HepG2 (cell line): ENCODE measurements at regions not wholly inside any gene's neighbourhood (a gene's known extent, or its start where the extent isn't known, plus 50 kb on each side); places are given as distances from the start of the nearest gene placed in this dataset.

Source experiments
- CEBPZ ChIP-seq: IDR thresholded peaks from 2 replicates; pipeline ENCODE4 v1.6.1; 2012; ENCODE audit warnings: low read length, improper control_type of control experiment
- CENPT ChIP-seq: sonication (generic); formaldehyde crosslinking; IDR thresholded peaks from 2 replicates; pipeline ENCODE4 v1.8.0; 2022; ENCODE audit warnings: low read depth, mild to moderate bottlenecking, moderate library complexity, missing genetic modification reagents
- DR1 ChIP-seq: sonication (generic); formaldehyde crosslinking; IDR thresholded peaks from 2 replicates; pipeline ENCODE4 v1.8.0; 2021; ENCODE audit warnings: mild to moderate bottlenecking, missing genetic modification reagents, inconsistent platforms
- FOXK2 ChIP-seq: fragments of 450-650 bp; IDR thresholded peaks from 2 replicates; pipeline ENCODE4 v1.6.1; 2016
- HMGA1 ChIP-seq: sonication (generic); formaldehyde crosslinking; conservative IDR thresholded peaks from 2 replicates; pipeline ENCODE4 v1.4.0; 2020; ENCODE audit warnings: missing genetic modification reagents
- MATR3 ChIP-seq: sonication (generic); formaldehyde crosslinking; IDR thresholded peaks from 2 replicates; pipeline ENCODE4 v1.4.0; 2020; ENCODE audit warnings: missing genetic modification reagents
- MBD4 ChIP-seq: IDR thresholded peaks from 2 replicates; pipeline ENCODE4 v1.6.1; 2012; ENCODE audit warnings: low read length, inconsistent platforms, borderline replicate concordance
- NFKB2 ChIP-seq: sonication (generic); formaldehyde crosslinking; IDR thresholded peaks from 2 replicates; pipeline ENCODE4 v1.4.0; 2020; ENCODE audit warnings: missing genetic modification reagents, borderline replicate concordance
- NONO ChIP-seq, 2 experiments: fragments of 450-650 bp in 1 of 2; sonication (generic) in 1 of 2; formaldehyde crosslinking in 1 of 2; IDR thresholded peaks in 1 of 2; conservative IDR thresholded peaks in 1 of 2; 2 replicates each; pipeline versions ENCODE4 v1.6.1 to v1.8.0; 2017 to 2022; ENCODE audit warnings: mild to moderate bottlenecking in 1 of 2, missing genetic modification reagents in 1 of 2, moderate library complexity in 1 of 2
- PLRG1 ChIP-seq: fragments of 450-650 bp; conservative IDR thresholded peaks from 2 replicates; pipeline ENCODE4 v1.6.1; 2016
- RBAK ChIP-seq: sonication (generic); formaldehyde crosslinking; IDR thresholded peaks from 2 replicates; pipeline ENCODE4 v1.5.1; 2020; ENCODE audit warnings: mild to moderate bottlenecking, missing genetic modification reagents
- SP2 ChIP-seq: sonication (generic); formaldehyde crosslinking; IDR thresholded peaks from 2 replicates; pipeline ENCODE4 v1.5.1; 2020; ENCODE audit warnings: mild to moderate bottlenecking, missing genetic modification reagents
- TBX3 ChIP-seq: fragments of 450-650 bp; IDR thresholded peaks from 2 replicates; pipeline ENCODE4 v1.6.1; 2017; ENCODE audit warnings: antibody characterized with exemption, mild to moderate bottlenecking, inconsistent platforms, borderline replicate concordance
- XBP1 ChIP-seq: sonication (generic); formaldehyde crosslinking; IDR thresholded peaks from 2 replicates; pipeline ENCODE4 v1.5.0; 2020; ENCODE audit warnings: missing genetic modification reagents
- ZFP36 ChIP-seq: fragments of 150-350 bp; IDR thresholded peaks from 2 replicates; pipeline ENCODE4 v1.6.1; 2018; ENCODE audit warnings: borderline replicate concordance, low read length, low read depth; ENCODE audit not compliant: partially characterized antibody
- ZNF33A ChIP-seq: sonication (generic); formaldehyde crosslinking; IDR thresholded peaks from 2 replicates; pipeline ENCODE4 v1.5.1; 2020; ENCODE audit warnings: missing genetic modification reagents, mild to moderate bottlenecking, moderate library complexity, borderline replicate concordance
- ZNF343 ChIP-seq: sonication (generic); formaldehyde crosslinking; IDR thresholded peaks from 2 replicates; pipeline ENCODE4 v1.4.0; 2020; ENCODE audit warnings: mild to moderate bottlenecking, missing genetic modification reagents
- ZNF44 ChIP-seq: sonication (generic); formaldehyde crosslinking; IDR thresholded peaks from 2 replicates; pipeline ENCODE4 v1.5.1; 2020; ENCODE audit warnings: mild to moderate bottlenecking, missing genetic modification reagents
- ZNF549 ChIP-seq: sonication (generic); formaldehyde crosslinking; IDR thresholded peaks from 2 replicates; pipeline ENCODE4 v1.5.0; 2020; ENCODE audit warnings: missing genetic modification reagents
- ZNF562 ChIP-seq: sonication (generic); formaldehyde crosslinking; IDR thresholded peaks from 2 replicates; pipeline ENCODE4 v1.8.0; 2022; ENCODE audit warnings: missing genetic modification reagents, borderline replicate concordance
- ZNF563 ChIP-seq: sonication (generic); formaldehyde crosslinking; IDR thresholded peaks from 2 replicates; pipeline ENCODE4 v1.8.0; 2022; ENCODE audit warnings: mild to moderate bottlenecking, moderate library complexity, missing genetic modification reagents
- ZSCAN30 ChIP-seq: sonication (generic); formaldehyde crosslinking; IDR thresholded peaks from 2 replicates; pipeline ENCODE4 v1.5.0; 2020; ENCODE audit warnings: mild to moderate bottlenecking, missing genetic modification reagents
- TF ChIP-seq, protein P1 (sequence below): sonication (generic); formaldehyde crosslinking; IDR thresholded peaks from 2 replicates; pipeline ENCODE4 v1.4.0; 2020; ENCODE audit warnings: missing genetic modification reagents
- TF ChIP-seq, protein P2 (sequence below): sonication (generic); formaldehyde crosslinking; conservative IDR thresholded peaks from 2 replicates; pipeline ENCODE4 v1.4.0; 2020; ENCODE audit warnings: missing genetic modification reagents

- TF ChIP-seq ZNF562 (no peak), ZNF44 (0 out of 2 replicates have a peak, but pooled peaks have one; percentile 29), SP2 (CRISPR knock-in tag) (no peak), ZNF563 (CRISPR knock-in tag) (peak; percentile 62; the same call in 1 of the 2 replicates), ZFP36 (no peak), FOXK2 (no peak), CENPT (no peak), ZNF549 (CRISPR knock-in tag) (no peak), MBD4 (no peak), DR1 (CRISPR knock-in tag) (no peak), HMGA1 (CRISPR knock-in tag) (no peak), PLRG1 (no peak), ZNF343 (no peak), NONO (IDR thresholded peaks at IDR 0.05) (no peak), NONO (CRISPR knock-in tag; conservative IDR thresholded peaks at IDR 0.05) (0 out of 2 replicates have a peak, but pooled peaks have one; percentile 24), XBP1 (CRISPR knock-in tag) (no peak), TBX3 (no peak), ZNF33A (CRISPR knock-in tag) (no peak), CEBPZ (no peak), NFKB2 (peak; percentile 88; the same call in 1 of the 2 replicates), MATR3 (CRISPR knock-in tag) (no peak), RBAK (CRISPR knock-in tag) (no peak), ZSCAN30 (CRISPR knock-in tag) (no peak)
- TF ChIP-seq, protein P1, sequence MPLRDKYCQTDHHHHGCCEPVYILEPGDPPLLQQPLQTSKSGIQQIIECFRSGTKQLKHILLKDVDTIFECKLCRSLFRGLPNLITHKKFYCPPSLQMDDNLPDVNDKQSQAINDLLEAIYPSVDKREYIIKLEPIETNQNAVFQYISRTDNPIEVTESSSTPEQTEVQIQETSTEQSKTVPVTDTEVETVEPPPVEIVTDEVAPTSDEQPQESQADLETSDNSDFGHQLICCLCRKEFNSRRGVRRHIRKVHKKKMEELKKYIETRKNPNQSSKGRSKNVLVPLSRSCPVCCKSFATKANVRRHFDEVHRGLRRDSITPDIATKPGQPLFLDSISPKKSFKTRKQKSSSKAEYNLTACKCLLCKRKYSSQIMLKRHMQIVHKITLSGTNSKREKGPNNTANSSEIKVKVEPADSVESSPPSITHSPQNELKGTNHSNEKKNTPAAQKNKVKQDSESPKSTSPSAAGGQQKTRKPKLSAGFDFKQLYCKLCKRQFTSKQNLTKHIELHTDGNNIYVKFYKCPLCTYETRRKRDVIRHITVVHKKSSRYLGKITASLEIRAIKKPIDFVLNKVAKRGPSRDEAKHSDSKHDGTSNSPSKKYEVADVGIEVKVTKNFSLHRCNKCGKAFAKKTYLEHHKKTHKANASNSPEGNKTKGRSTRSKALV (CRISPR knock-in tag) = no peak
- TF ChIP-seq, protein P2, sequence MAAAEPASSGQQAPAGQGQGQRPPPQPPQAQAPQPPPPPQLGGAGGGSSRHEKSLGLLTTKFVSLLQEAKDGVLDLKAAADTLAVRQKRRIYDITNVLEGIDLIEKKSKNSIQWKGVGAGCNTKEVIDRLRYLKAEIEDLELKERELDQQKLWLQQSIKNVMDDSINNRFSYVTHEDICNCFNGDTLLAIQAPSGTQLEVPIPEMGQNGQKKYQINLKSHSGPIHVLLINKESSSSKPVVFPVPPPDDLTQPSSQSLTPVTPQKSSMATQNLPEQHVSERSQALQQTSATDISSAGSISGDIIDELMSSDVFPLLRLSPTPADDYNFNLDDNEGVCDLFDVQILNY (CRISPR knock-in tag) = no peak; the same call in none of the 2 replicates
Observed at GRCh38 chr6:156686995-156687788, 90.0 kb upstream of the ARID1B start (continued).
